ENCODE measurements at regions not wholly inside any gene's neighbourhood (a gene's known extent, or its start where the extent isn't known, plus 50 kb on each side); places are given as distances from the start of the nearest gene placed in this dataset.

DNA sequence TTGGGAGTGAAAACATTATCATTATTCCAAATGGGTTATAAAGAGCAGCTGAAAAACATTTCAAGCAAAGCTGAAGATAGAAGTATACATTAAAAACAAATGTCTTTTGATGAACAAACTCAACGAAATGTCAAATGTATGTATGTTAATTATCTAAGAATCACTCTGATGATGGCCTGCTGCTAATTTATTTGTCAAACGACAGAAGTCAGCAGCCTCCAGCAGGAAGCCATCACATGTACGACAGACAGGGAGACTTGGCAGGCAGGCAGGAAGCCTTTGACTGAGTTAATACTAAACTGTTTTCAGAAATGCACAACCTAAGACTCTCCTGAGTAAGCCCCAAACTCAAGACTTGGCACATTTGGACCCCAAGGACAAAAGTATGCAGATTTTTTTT, 491.1 kb downstream of the ZNF385D start:
- Histone ChIP-seq H3K79me2 (ENCODE audit: insufficient read depth, low read length) (no peaks in the 10 kb centered on the region), H3K9ac (ENCODE audit: insufficient read depth, low read length, poor library complexity, severe bottlenecking) (no peak overlapping the region), H3K9me3 (replicated peaks in 1 of 2; ENCODE audit: control insufficient read depth in 1 of 2, insufficient read depth in 1 of 2, low read length in 2 of 2) (peaks cover 5% of the 10 kb centered on the region in 2 donors), H3K27ac (ENCODE audit: low read depth in 1 of 2, low read length in 2 of 2) (no peak overlapping the region), H3K4me3 (replicated peaks in 1 of 3; ENCODE audit: low read depth in 2 of 3, low read length in 3 of 3) (no peak overlapping the region), H3K4me1 (ENCODE audit: control insufficient read depth in 1 of 2, insufficient read depth in 2 of 2, low read length in 2 of 2) (no peaks in the 10 kb centered on the region), H2AFZ (ENCODE audit: insufficient read depth, low read depth, low read length, poor library complexity, severe bottlenecking) (no peak overlapping the region), H3K27me3 (ENCODE audit: control insufficient read depth in 2 of 2, insufficient read depth in 2 of 2, low read length in 2 of 2) (no peaks in the 10 kb centered on the region), H3K4me2 (replicated peaks; ENCODE audit: extremely low read depth, low read length, poor library complexity, severe bottlenecking) (no peak overlapping the region), H4K20me1 (ENCODE audit: insufficient read depth, low read length) (no peaks in the 10 kb centered on the region), H3K36me3 (replicated peaks in 1 of 2; ENCODE audit: control insufficient read depth in 1 of 2, insufficient read depth in 2 of 2, low read length in 2 of 2) (no peaks in the 10 kb centered on the region)
- Mint-ChIP-seq H3K4me3 (no peak overlapping the region), H3K4me1 (no peaks in the 10 kb centered on the region), H3K36me3 (no peaks in the 10 kb centered on the region), H3K27ac (no peak overlapping the region), H3K27me3 (ENCODE audit: low read depth in 3 of 3) (no peaks in the 10 kb centered on the region), H3K9me3 (peaks cover 6 to 12% (median 11%) of the 10 kb centered on the region in 7 donors)
- intact Hi-C loops (cut with micrococcal nuclease) = no loop called here
- no peak for DNase-seq
- TF ChIP-seq, protein P1, sequence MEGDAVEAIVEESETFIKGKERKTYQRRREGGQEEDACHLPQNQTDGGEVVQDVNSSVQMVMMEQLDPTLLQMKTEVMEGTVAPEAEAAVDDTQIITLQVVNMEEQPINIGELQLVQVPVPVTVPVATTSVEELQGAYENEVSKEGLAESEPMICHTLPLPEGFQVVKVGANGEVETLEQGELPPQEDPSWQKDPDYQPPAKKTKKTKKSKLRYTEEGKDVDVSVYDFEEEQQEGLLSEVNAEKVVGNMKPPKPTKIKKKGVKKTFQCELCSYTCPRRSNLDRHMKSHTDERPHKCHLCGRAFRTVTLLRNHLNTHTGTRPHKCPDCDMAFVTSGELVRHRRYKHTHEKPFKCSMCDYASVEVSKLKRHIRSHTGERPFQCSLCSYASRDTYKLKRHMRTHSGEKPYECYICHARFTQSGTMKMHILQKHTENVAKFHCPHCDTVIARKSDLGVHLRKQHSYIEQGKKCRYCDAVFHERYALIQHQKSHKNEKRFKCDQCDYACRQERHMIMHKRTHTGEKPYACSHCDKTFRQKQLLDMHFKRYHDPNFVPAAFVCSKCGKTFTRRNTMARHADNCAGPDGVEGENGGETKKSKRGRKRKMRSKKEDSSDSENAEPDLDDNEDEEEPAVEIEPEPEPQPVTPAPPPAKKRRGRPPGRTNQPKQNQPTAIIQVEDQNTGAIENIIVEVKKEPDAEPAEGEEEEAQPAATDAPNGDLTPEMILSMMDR (IDR thresholded peaks at IDR 0.05) = no peak
- 13% methylated on average over 3 of the region's 3 CpGs for WGBS (ENCODE audit: insufficient coverage)

DNA sequence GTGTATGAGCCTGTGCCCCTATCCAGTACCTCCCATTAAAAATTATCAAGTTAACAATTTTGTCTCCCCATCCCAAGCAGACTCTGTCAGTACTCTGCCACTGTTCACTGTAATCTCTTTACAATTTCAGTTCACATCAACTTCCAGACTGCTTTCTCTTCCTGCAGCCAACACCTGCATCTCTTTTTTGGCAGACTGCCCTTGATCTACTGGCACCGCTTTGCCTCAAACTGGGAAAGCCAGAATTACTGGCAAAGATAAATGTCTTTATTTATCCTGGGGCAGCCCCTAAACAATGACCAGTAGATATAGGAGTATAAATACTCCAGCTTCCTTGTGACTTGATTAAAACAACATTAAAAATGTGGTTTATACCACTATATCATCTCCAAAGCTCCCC, 494.1 kb downstream of the ZNF385D start:
- WGBS (ENCODE audit: insufficient coverage) = no CpG with 5 or more reads among the region's 1 CpG
- no peaks in the 10 kb centered on the region for H3K79me2 ChIP-seq (ENCODE audit: insufficient read depth, low read length)
- H2AFZ ChIP-seq (ENCODE audit: insufficient read depth, low read depth, low read length, poor library complexity, severe bottlenecking) = no peak overlapping the region
- Mint-ChIP-seq H3K27ac (no peak overlapping the region), H3K9me3 (peaks cover 6 to 15% (median 9%) of the 10 kb centered on the region in 7 donors), H3K36me3 (no peaks in the 10 kb centered on the region), H3K4me3 (no peak overlapping the region), H3K4me1 (no peaks in the 10 kb centered on the region), H3K27me3 (ENCODE audit: low read depth in 3 of 3) (no peaks in the 10 kb centered on the region)
- H3K27ac ChIP-seq (ENCODE audit: low read depth in 1 of 2, low read length in 2 of 2) = no peak overlapping the region
- no peaks in the 10 kb centered on the region for H3K36me3 ChIP-seq (replicated peaks in 1 of 2; ENCODE audit: control insufficient read depth in 1 of 2, insufficient read depth in 2 of 2, low read length in 2 of 2)
- H3K9ac ChIP-seq (ENCODE audit: insufficient read depth, low read length, poor library complexity, severe bottlenecking) = no peak overlapping the region
- intact Hi-C loops (cut with micrococcal nuclease) = no loop called here
- no peak for DNase-seq
- H4K20me1 ChIP-seq (ENCODE audit: insufficient read depth, low read length) = no peaks in the 10 kb centered on the region
- peaks cover 5% of the 10 kb centered on the region in 2 donors for H3K9me3 ChIP-seq (replicated peaks in 1 of 2; ENCODE audit: control insufficient read depth in 1 of 2, insufficient read depth in 1 of 2, low read length in 2 of 2)
- no peaks in the 10 kb centered on the region for H3K27me3 ChIP-seq (ENCODE audit: control insufficient read depth in 2 of 2, insufficient read depth in 2 of 2, low read length in 2 of 2)
- no peak overlapping the region for H3K4me2 ChIP-seq (replicated peaks; ENCODE audit: extremely low read depth, low read length, poor library complexity, severe bottlenecking)
- TF ChIP-seq, protein P1 (IDR thresholded peaks at IDR 0.05) = no peak
- no peaks in the 10 kb centered on the region for H3K4me1 ChIP-seq (ENCODE audit: control insufficient read depth in 1 of 2, insufficient read depth in 2 of 2, low read length in 2 of 2)
- H3K4me3 ChIP-seq (replicated peaks in 1 of 3; ENCODE audit: low read depth in 2 of 3, low read length in 3 of 3) = no peak overlapping the region

Measured in CD14-positive monocyte (primary cell).